GM12878 (cell line): ENCODE measurements at regions not wholly inside any gene's neighbourhood (a gene's known extent, or its start where the extent isn't known, plus 50 kb on each side); places are given as distances from the start of the nearest gene placed in this dataset.

Experiments
- ATAC-seq: fragments of 200-7000 bp; cut with Tn5 transposase; 3 replicates; pipeline ENCODE4 v1.9.1; 2020; ENCODE audit warnings: mild to moderate bottlenecking, moderate library complexity
- BruUV-seq: library from RNA; stranded (reverse); fragments of 400-500 nt; replicated peaks from 2 replicates; lab custom pipeline; 2021; lab: Mats Ljungman, UMichigan
- CTCF ChIA-PET: fragments of 300-600 bp; sonication (Branson Sonifier 250); formaldehyde crosslinking; extraction: SDS; loops from one replicate; lab custom pipeline; 2021; ENCODE audit warnings: inconsistent platforms; lab: Yijun Ruan, JAX
- POLR2A ChIA-PET: fragments of 350-600 bp; formaldehyde crosslinking; extraction: SDS; loops from one replicate; lab custom pipeline; 2021; ENCODE audit warnings: inconsistent platforms; lab: Charles Lee
- RAD21 ChIA-PET: fragments of 300-600 bp; sonication (Branson Sonifier 250); formaldehyde crosslinking; loops from one replicate; lab custom pipeline; 2023; ENCODE audit warnings: antibody characterized with exemption; ENCODE audit not compliant: unreplicated experiment; lab: Charles Lee
- SMC1A ChIA-PET: fragments of 300-600 bp; sonication (Branson Sonifier 250); formaldehyde crosslinking; loops from one replicate; lab custom pipeline; 2023; ENCODE audit not compliant: unreplicated experiment, uncharacterized antibody; lab: Charles Lee
- DNase-seq: peaks from one replicate; pipeline ENCODE4 v3.0.0-alpha.2; 2011; ENCODE audit warnings: low read depth, low spot score
- FAIRE-seq: peaks from 3 replicates; lab custom pipeline; 2011; peaks lifted over from hg19 to GRCh38; lab: Jason Lieb, UNC
- H2AFZ ChIP-seq: 2 replicates; pipeline ENCODE4 v1.6.0; 2011; ENCODE audit warnings: low read depth, low read length, control low read depth; ENCODE audit not compliant: control insufficient read depth
- H3K27ac ChIP-seq: 2 replicates; pipeline ENCODE4 v1.5.1; 2011; ENCODE audit warnings: control low read depth; ENCODE audit not compliant: control insufficient read depth, insufficient read depth
- H3K27me3 ChIP-seq, 2 experiments: replicated peaks in 1 of 2; 2 replicates each; pipeline versions ENCODE4 v1.6.0 to v1.6.1; 2011; ENCODE audit warnings: low read length in 1 of 2; ENCODE audit not compliant: control insufficient read depth in 2 of 2, insufficient read depth in 2 of 2
- H3K36me3 ChIP-seq, 2 experiments: 2 replicates each; pipeline ENCODE4 v1.5.1; 2011; ENCODE audit warnings: low read length in 1 of 2; ENCODE audit not compliant: control insufficient read depth in 2 of 2, insufficient read depth in 2 of 2
- H3K4me1 ChIP-seq: 2 replicates; pipeline ENCODE4 v1.6.1; 2011; ENCODE audit warnings: mild to moderate bottlenecking, low read length, moderate library complexity, mixed read lengths; ENCODE audit not compliant: control insufficient read depth, insufficient read depth
- H3K4me2 ChIP-seq: 2 replicates; pipeline ENCODE4 v1.6.0; 2011; ENCODE audit warnings: control low read depth; ENCODE audit not compliant: control insufficient read depth, insufficient read depth
- H3K4me3 ChIP-seq: fragments of 200-600 bp; sonication (generic); 2 replicates; pipeline ENCODE4 v1.5.1; 2016
- H3K79me2 ChIP-seq: 2 replicates; pipeline ENCODE4 v1.6.0; 2011; ENCODE audit warnings: low read length; ENCODE audit not compliant: control insufficient read depth, insufficient read depth
- H3K9ac ChIP-seq: 2 replicates; pipeline ENCODE4 v1.8.0; 2011; ENCODE audit warnings: low read length, control low read depth, mixed read lengths; ENCODE audit not compliant: control insufficient read depth, insufficient read depth
- H3K9me3 ChIP-seq: replicated peaks from 3 replicates; pipeline ENCODE4 v1.5.1; 2011; ENCODE audit warnings: mild to moderate bottlenecking, low read length; ENCODE audit not compliant: control insufficient read depth, insufficient read depth
- H4K20me1 ChIP-seq: 2 replicates; pipeline ENCODE4 v1.6.0; 2011; ENCODE audit not compliant: control insufficient read depth, insufficient read depth
- CREB1 ChIP-seq: IDR thresholded peaks from 2 replicates; pipeline ENCODE4 v1.6.1; 2012; ENCODE audit warnings: low read depth, mild to moderate bottlenecking, inconsistent platforms
- EGR1 ChIP-seq, 2 experiments: IDR thresholded peaks; 1 replicate in 1 of 2; 2 replicates in 1 of 2; pipeline ENCODE4 v1.6.1; 2011 to 2012; ENCODE audit warnings: low read depth in 2 of 2, low read length in 2 of 2, borderline replicate concordance in 1 of 2, mild to moderate bottlenecking in 1 of 2, moderate library complexity in 1 of 2
- FOXK2 ChIP-seq: fragments of 450-650 bp; IDR thresholded peaks from 2 replicates; pipeline ENCODE4 v1.6.1; 2017; ENCODE audit warnings: mild to moderate bottlenecking, moderate library complexity
- IKZF2 ChIP-seq, 2 experiments: fragments of 450-650 bp; IDR thresholded peaks; 2 replicates each; pipeline ENCODE4 v1.6.1; 2017; ENCODE audit warnings: mild to moderate bottlenecking in 2 of 2, moderate library complexity in 2 of 2
- JUND ChIP-seq: IDR thresholded peaks from 2 replicates; pipeline ENCODE4 v1.6.1; 2012; ENCODE audit warnings: low read depth, mild to moderate bottlenecking, low read length, improper control_type of control experiment, moderate library complexity
- LARP7 ChIP-seq: fragments of 450-650 bp; IDR thresholded peaks from 2 replicates; pipeline ENCODE4 v1.6.1; 2017; ENCODE audit warnings: mild to moderate bottlenecking
- MAX ChIP-seq: IDR thresholded peaks from 2 replicates; pipeline ENCODE4 v1.6.1; 2012; ENCODE audit warnings: low read depth, low read length, improper control_type of control experiment
- MEF2B ChIP-seq: fragments of 450-650 bp; IDR thresholded peaks from 2 replicates; pipeline ENCODE4 v1.6.1; 2018; ENCODE audit warnings: mild to moderate bottlenecking, moderate library complexity; ENCODE audit not compliant: partially characterized antibody, poor library complexity, severe bottlenecking
- SP1 ChIP-seq: IDR thresholded peaks from one replicate; pipeline ENCODE4 v1.6.1; 2011; ENCODE audit warnings: low read depth, low read length
- TCF12 ChIP-seq: IDR thresholded peaks from 2 replicates; pipeline ENCODE4 v1.6.1; 2011; ENCODE audit warnings: low read depth, mild to moderate bottlenecking, low read length
- ZNF384 ChIP-seq: IDR thresholded peaks from 2 replicates; pipeline ENCODE4 v1.6.1; 2012; ENCODE audit warnings: low read depth, mild to moderate bottlenecking, low read length, improper control_type of control experiment, borderline replicate concordance
- WGBS: methylation state at CpG from one replicate; pipeline ENCODE4 v1.1.6; 2016; ENCODE audit warnings: low lambda C conversion rate; ENCODE audit not compliant: insufficient replicate concordance, insufficient coverage; ENCODE audit errors: missing lambda C conversion rate; 5-methylcytosine and 5-hydroxymethylcytosine counted together
- in situ Hi-C: fragments of 300-500 bp; cut with MboI; formaldehyde crosslinking; loops from 9 replicates; pipeline ENCODE4 v1.14.3; 2018; ENCODE audit warnings: mixed read lengths
- intact Hi-C: fragments of 100-400 bp; cut with micrococcal nuclease; formaldehyde crosslinking; loops from one replicate; pipeline ENCODE4 v1.14.2; 2022; ENCODE audit not compliant: unreplicated experiment
- TF ChIP-seq, protein P1 (sequence below): fragments of 450-650 bp; IDR thresholded peaks from 2 replicates; pipeline ENCODE4 v1.6.1; 2016; ENCODE audit warnings: mild to moderate bottlenecking, moderate library complexity, borderline replicate concordance
- TF ChIP-seq, protein P2 (sequence below): fragments of 450-650 bp; IDR thresholded peaks from 2 replicates; pipeline ENCODE4 v1.6.1; 2017; ENCODE audit warnings: mild to moderate bottlenecking
- TF ChIP-seq, protein P3 (sequence below): fragments of 450-650 bp; formaldehyde crosslinking; IDR thresholded peaks from 2 replicates; pipeline ENCODE4 v1.4.0; 2020; ENCODE audit warnings: mild to moderate bottlenecking, moderate library complexity

DNA sequence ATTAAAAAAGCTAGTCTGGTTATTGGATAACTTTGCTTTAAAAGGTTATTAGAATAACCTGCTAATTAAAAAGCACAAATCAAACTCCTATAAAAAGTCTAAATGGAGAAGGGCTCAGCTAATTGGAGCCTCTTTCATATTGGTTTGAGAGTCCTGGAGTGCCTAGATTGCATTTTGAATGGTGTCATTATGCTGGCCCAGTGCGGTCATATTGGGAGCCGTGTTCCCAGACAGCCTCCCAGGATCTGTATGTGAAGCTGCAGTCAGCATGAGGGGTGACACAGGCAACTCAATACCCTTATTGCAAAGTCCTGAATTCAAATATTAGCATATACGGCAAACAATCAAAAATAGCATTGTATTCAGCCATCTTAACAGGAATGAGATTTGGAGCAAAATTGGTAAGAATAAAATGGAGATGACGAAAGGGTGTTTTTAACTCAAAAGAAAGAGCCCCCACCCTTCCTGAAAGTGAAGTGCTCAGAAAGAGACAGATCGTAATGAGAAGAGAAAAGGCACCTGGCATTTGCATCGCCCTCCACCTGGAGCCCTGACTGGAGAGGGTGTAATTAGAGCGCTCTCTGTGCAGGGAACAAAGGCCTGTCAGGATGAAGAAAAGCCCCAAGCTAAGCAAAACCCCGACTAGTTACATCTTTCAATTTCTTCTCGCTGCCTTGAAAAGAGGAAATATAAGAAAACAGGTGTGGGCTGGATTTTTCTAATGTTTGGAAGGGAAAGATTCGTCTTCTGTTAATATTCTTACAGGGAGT is 621.0 kb upstream of the ADAMTS16 start:
- H3K9ac ChIP-seq, result no peak overlapping the region
- no peak overlapping the region for H3K4me2 ChIP-seq
- H3K4me3 ChIP-seq, result no peak overlapping the region
- BruUV-seq, result no TSS peak
- POLR2A ChIA-PET, result no interaction called here
- no peaks in the 10 kb centered on the region for H3K27me3 ChIP-seq
- CTCF ChIA-PET, result no interaction called here
- H3K27ac ChIP-seq, result no peak overlapping the region
- H4K20me1 ChIP-seq, result no peaks in the 10 kb centered on the region
- H3K36me3 ChIP-seq, result no peaks in the 10 kb centered on the region
- ATAC-seq (no peak), DNase-seq (no peak), FAIRE-seq (no peak)
- intact Hi-C loops (no loop called here), in situ Hi-C loops (no loop called here)
- H2AFZ ChIP-seq, result no peak overlapping the region
- SMC1A ChIA-PET, result no interaction called here
- H3K79me2 ChIP-seq, result no peaks in the 10 kb centered on the region
- H3K9me3 ChIP-seq, result no peaks in the 10 kb centered on the region
- 30% methylated on average over 10 of the region's 10 CpGs for WGBS
- RAD21 ChIA-PET, result no interaction called here
- H3K4me1 ChIP-seq, result no peaks in the 10 kb centered on the region
- TF ChIP-seq LARP7 (no peak), EGR1 (IDR thresholded peaks at IDR 0.05; ENCODE audit: borderline replicate concordance in 1 of 2, low read depth in 2 of 2, low read length in 2 of 2) (no peak), MAX (no peak), MEF2B (no peak), IKZF2 (IDR thresholded peaks at IDR 0.05) (no peak), ZNF384 (no peak), JUND (no peak), CREB1 (no peak), FOXK2 (no peak), SP1 (no peak), TCF12 (no peak)
- TF ChIP-seq, protein P1, sequence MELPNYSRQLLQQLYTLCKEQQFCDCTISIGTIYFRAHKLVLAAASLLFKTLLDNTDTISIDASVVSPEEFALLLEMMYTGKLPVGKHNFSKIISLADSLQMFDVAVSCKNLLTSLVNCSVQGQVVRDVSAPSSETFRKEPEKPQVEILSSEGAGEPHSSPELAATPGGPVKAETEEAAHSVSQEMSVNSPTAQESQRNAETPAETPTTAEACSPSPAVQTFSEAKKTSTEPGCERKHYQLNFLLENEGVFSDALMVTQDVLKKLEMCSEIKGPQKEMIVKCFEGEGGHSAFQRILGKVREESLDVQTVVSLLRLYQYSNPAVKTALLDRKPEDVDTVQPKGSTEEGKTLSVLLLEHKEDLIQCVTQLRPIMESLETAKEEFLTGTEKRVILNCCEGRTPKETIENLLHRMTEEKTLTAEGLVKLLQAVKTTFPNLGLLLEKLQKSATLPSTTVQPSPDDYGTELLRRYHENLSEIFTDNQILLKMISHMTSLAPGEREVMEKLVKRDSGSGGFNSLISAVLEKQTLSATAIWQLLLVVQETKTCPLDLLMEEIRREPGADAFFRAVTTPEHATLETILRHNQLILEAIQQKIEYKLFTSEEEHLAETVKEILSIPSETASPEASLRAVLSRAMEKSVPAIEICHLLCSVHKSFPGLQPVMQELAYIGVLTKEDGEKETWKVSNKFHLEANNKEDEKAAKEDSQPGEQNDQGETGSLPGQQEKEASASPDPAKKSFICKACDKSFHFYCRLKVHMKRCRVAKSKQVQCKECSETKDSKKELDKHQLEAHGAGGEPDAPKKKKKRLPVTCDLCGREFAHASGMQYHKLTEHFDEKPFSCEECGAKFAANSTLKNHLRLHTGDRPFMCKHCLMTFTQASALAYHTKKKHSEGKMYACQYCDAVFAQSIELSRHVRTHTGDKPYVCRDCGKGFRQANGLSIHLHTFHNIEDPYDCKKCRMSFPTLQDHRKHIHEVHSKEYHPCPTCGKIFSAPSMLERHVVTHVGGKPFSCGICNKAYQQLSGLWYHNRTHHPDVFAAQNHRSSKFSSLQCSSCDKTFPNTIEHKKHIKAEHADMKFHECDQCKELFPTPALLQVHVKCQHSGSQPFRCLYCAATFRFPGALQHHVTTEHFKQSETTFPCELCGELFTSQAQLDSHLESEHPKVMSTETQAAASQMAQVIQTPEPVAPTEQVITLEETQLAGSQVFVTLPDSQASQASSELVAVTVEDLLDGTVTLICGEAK, result no peak
- TF ChIP-seq, protein P2, sequence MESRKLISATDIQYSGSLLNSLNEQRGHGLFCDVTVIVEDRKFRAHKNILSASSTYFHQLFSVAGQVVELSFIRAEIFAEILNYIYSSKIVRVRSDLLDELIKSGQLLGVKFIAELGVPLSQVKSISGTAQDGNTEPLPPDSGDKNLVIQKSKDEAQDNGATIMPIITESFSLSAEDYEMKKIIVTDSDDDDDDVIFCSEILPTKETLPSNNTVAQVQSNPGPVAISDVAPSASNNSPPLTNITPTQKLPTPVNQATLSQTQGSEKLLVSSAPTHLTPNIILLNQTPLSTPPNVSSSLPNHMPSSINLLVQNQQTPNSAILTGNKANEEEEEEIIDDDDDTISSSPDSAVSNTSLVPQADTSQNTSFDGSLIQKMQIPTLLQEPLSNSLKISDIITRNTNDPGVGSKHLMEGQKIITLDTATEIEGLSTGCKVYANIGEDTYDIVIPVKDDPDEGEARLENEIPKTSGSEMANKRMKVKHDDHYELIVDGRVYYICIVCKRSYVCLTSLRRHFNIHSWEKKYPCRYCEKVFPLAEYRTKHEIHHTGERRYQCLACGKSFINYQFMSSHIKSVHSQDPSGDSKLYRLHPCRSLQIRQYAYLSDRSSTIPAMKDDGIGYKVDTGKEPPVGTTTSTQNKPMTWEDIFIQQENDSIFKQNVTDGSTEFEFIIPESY, result no peak
- TF ChIP-seq, protein P3, sequence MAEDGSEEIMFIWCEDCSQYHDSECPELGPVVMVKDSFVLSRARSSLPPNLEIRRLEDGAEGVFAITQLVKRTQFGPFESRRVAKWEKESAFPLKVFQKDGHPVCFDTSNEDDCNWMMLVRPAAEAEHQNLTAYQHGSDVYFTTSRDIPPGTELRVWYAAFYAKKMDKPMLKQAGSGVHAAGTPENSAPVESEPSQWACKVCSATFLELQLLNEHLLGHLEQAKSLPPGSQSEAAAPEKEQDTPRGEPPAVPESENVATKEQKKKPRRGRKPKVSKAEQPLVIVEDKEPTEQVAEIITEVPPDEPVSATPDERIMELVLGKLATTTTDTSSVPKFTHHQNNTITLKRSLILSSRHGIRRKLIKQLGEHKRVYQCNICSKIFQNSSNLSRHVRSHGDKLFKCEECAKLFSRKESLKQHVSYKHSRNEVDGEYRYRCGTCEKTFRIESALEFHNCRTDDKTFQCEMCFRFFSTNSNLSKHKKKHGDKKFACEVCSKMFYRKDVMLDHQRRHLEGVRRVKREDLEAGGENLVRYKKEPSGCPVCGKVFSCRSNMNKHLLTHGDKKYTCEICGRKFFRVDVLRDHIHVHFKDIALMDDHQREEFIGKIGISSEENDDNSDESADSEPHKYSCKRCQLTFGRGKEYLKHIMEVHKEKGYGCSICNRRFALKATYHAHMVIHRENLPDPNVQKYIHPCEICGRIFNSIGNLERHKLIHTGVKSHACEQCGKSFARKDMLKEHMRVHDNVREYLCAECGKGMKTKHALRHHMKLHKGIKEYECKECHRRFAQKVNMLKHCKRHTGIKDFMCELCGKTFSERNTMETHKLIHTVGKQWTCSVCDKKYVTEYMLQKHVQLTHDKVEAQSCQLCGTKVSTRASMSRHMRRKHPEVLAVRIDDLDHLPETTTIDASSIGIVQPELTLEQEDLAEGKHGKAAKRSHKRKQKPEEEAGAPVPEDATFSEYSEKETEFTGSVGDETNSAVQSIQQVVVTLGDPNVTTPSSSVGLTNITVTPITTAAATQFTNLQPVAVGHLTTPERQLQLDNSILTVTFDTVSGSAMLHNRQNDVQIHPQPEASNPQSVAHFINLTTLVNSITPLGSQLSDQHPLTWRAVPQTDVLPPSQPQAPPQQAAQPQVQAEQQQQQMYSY (CRISPR knock-in tag), result no peak
